NCI-H146 treated with DMSO at 0.1 percent for 48 hours (cell line): ENCODE measurements at regions not wholly inside any gene's neighbourhood (a gene's known extent, or its start where the extent isn't known, plus 50 kb on each side); places are given as distances from the start of the nearest gene placed in this dataset.

Source experiments
- DNase-seq: peaks from one replicate; lab custom pipeline; 2025; ENCODE audit not compliant: unreplicated experiment; lab: John Stamatoyannopoulos, UW

DNA sequence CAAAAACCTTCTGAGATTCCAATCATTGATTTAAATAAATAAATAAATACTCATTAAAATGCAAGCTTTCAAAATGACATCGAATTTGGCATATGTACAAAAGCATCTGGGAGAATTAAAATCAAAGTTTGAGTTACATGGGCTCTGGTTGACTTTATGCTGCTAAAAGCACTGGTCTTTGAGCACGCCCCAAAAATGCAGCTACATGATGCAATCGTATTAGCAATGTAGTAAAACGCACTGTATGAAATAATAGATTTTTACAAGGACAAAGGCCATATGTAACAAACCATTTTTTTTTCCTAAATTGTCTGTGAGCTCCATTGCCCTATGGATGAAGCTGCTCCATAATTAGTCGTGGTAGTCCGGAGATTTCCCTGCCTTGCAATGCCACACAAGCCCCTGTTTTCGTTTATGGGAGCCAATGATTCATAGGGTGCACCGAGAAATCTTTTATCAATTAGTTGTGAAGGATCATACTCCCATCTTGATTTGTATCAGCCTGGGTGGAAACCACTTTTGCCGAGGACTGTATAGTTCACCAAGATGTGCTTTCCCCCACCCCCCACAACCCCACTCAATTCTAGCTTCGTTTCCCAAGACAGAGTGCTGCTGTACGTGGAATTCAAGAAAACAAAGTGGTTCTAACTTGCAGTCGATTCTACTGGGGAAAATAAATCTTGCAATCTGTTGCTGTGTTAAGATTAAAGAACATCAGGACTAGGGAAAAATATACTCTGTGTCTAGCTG is 268.4 kb downstream of the IRS1 start:
- no peak for DNase-seq

DNA sequence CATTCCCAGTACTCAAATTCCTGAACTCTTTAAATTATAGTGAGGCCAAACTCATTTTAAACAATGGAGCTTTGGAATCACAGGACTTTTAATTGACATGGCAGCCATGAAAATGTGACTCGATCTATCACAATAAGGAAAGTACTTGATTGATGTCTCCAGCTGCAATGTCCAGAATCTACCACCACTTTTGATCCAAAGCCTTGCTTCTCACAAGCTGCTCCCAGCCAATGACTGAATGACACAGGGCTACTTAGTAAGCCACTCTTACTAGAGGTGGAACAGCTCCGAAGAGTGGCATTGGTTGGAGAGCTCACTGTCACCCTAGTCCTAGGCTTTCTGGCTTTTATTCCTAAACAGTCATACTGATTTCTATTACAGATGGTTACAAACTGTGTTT is 270.1 kb downstream of the IRS1 start:
- DNase-seq = no peak

DNA sequence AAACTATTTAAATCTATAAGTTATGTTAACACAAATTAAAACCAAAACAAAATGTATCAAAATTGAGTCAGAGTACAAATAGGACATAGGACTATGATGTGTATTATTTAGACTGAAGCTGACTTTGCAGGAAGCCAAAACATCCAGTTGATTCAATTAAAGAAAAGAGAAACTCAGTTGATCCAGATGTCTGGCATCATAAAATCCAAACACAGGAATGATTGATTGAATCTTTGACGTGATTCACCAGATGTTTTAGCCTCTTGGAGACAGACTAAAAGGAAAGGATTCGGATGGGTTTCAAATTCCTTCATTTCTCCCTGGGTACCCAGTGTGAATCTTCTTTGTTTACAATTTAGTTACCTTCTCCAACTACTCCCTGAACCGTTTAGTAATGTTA is 272.9 kb downstream of the IRS1 start:
- DNase-seq = no peak

DNA sequence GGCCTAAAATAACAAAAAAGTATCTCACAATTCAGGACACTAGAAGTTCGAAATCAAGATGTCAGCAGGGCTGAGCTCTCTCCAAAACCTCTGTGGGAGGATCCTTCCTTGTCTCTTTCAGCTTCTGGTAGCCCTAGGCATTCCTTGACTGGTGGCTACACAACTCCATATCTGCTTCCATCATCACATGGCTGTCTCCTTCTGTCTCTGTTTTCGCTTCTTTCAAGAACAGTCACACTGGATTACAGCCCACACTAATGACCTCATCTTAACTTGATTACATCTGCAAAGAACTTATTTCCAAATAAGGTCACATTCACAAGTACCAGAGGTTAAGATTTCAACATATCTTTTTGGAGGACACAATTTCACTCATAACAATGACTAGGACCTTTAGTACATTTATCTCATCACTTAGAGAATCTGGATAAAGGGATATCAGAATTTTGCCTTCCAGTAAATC is 275.2 kb downstream of the IRS1 start:
- DNase-seq = no peak

DNA sequence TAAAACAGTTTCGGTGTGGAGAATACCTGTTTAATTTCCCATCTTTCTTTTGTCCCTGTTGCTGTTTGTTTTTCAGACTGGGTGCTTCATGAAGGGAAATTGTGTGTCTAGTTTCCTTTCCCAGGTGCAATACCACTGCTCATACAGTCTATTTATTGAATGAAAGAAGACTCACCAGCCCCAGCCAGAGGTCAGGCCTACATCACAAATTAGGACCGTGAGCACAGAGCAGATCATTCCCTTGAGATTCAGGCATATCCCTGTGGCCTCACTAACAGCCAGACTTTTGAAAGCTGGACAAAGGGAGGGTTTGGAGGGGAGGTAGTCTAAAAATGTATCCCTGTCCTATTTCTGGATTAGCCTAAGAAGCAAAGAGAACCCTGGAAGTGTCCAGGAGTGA is 278.9 kb downstream of the IRS1 start:
- no peak for DNase-seq

DNA sequence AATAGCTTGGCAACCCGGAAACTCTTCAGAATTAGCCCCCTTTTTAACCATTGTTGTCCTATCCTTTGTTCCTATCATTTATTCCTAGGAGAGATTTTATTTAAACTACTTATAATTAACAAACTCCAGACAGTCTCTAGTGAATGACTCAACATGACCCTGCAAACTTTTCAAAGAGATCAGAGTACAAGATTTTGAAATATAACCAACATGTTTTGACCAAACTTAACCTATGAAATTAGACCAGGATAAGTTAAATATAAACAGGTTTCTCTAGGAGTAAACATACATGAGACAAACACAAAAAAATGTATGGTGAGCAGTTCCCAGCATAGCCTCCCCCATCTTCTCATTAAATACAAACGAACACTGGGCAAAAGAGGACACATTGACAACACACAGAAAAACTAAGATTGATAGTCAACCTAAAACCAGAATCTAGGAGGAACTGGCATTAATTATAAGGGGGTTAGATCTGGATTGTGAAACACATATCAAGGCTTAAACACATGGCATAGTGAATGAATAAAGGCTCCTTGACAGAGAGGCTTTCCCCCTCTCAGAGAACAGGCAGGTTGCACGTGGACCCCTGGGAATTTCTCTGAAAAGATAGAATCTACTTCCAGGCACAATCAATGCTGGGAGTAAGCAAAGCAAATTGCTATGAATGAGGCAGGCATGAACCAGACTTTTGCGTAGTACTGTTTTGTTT is 284.1 kb downstream of the IRS1 start:
- no peak for DNase-seq

DNA sequence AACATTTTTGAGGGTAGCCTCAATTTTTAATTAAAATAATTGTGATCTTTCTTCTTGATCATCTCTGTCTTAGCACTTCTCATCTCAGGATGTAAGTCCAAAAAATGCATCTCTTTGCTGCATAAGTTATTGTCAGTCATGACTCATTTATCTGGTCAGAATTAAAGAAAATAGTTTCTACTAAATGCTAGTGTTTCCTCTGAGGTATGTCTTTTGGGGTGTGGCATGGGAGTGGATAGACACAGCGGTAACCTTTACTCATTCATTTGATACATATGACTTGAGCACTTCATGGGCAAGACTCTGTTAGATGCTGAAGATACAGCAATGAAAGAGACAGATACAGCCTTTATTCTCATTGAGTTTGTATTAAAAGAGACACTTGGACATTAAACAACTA is 284.7 kb downstream of the IRS1 start:
- DNase-seq = no peak

DNA sequence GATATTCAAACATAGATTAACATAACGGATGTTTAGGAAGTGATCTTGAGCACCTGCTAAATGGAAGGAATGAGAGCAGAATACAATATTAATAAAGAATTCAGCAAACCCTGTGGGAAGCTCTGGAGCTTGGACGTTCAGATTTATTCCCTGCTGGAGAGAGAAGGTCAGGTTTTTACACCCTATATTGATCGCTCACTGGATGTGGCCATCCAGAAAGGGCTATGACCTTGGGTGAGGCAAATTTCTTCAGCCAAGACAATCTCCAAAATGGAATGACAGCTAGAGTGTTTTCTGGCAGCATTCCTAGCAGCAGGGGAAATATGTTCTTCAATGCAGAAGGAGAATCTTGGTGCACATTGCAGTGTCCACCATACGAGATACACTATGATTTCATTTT is 288.3 kb downstream of the IRS1 start:
- no peak for DNase-seq

DNA sequence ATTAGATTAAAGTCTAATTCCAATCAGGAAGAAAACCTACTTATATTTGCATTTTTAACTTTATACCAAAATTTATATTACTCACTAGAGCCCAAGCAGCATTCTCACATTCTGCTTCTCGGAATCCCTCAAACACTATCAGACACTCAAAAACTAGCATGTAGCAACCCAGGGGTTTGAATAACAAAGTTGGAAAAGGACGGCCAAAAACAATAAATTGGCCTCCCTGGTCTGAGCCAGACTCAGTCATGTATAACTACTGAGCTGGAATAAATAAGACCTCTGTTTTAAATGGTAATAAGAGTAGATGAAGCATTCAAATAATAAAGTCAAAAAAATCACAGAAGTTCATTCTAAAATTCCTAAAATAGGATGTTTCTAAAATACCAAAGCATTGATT is 290.9 kb downstream of the IRS1 start:
- no peak for DNase-seq

DNA sequence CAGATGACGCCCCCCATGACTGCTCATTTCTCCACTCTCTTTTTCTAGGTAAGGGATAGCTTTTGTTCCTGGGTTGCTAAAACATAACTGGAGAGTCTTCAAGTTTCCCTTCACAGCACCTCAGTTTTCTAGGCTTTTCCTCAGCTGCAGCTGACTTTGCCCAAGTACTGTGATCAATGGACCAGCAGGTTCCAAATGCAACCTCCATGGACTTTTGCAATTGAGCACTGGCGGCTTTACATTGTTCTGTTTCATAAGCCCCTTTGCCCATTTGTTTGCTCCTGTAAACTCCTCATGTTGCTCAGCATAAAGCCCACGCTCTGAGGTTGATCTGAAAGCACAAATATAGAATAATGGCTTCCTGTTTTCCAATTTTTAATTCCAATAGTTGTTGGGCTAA is 291.6 kb downstream of the IRS1 start:
- no peak for DNase-seq

DNA sequence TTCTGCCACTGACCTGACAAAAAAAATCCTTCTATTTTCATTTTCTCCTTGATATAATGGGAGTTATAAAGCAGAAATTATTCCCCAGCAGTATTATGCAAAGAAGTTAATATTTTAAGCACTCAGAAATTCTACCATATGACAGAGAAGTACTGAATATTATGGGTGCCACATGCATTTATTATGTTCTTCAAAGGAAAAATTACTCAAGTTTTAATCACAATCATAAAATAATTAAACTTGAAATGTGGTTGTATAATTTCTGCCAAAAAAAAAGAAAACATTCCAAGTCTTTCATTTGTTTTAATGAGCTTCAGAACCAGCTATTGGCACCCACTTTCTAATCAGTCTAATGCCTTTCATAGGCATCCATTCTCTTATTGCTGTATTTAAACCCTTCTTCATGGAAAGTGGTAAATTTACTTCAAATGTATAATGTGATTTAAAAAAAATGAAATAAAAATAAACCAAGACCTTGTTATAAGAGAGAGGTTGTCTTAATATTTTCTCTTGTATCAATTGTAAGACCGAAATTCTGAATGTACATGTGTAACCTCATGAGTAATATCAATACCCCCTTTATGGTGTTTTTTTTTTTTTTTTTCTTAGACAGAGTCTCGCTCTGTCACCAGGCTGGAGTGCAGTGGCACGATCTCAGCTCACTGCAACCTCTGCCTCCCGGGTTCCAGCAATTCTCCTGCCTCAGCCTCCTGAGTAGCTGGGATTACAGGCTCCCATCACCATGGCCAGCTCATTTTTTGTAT is 302.3 kb downstream of the IRS1 start:
- no peak for DNase-seq

DNA sequence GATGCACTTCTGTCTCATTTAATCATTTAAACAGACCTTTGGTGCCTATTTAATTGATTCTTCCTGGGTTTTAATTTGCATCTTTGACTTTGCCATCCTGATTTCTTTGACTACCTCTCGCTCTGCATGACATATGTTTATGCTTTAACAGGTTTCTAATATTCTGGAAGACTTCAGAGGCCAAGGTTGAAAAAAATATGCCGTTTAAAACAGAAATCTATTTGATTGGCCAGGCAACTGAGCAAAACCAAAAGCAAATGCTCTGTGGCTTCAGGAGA is 303.4 kb downstream of the IRS1 start:
- no peak for DNase-seq

DNA sequence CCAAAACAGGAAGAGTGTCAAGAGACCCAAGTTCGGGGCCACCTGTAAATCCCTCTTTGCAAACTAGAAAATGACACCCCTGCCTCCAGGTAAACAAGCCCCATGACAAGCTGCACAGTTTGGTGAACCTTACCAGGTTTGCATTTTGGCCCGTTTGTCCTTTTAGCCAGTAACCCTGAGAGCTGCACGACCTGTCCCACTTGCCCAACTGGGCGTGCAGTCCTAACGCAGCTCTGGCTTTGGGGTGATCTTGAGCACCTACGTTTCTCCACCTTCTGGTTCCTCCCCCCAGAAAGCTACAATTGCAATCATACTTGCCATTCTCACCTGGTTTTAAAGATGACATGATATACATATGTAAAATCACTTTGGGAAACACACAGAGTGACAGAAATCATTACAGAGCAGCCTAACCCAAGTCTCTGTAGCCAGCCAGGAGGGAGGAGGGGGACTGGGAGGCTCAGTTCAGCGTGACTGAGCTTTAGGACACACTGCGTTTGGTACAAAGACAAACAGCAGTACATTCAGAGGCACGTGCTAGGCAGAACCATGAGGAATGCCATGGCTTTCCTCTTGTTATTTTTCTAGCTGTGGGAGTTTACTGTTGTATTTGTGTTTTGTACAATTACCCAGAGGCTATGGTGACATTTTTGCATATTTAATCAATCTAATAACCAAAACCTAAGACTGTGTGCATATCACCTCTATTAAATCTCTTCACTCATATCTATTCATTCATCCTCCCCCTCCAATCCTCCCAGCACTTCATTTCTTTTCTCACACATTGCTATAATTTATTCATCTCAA is 304.0 kb downstream of the IRS1 start:
- DNase-seq = no peak

DNA sequence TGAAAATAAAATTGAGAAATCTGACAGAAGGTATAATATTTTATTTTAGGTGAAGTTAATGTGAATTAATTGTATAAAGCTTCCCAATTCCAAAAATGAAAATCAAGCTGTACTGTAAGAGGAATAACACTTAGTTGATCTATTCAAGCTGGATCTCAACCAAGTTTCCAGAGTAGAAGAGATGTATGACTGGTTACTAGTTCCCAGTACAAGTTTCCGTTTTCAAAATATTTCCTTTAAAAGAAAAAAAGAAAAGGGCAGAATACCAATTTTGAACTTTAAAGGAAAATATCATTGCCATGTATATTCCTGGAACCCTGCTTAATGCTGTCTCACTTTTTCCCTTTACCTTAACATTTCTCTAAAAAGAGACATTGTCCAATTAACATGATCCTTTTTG is 308.5 kb downstream of the IRS1 start:
- no peak for DNase-seq

DNA sequence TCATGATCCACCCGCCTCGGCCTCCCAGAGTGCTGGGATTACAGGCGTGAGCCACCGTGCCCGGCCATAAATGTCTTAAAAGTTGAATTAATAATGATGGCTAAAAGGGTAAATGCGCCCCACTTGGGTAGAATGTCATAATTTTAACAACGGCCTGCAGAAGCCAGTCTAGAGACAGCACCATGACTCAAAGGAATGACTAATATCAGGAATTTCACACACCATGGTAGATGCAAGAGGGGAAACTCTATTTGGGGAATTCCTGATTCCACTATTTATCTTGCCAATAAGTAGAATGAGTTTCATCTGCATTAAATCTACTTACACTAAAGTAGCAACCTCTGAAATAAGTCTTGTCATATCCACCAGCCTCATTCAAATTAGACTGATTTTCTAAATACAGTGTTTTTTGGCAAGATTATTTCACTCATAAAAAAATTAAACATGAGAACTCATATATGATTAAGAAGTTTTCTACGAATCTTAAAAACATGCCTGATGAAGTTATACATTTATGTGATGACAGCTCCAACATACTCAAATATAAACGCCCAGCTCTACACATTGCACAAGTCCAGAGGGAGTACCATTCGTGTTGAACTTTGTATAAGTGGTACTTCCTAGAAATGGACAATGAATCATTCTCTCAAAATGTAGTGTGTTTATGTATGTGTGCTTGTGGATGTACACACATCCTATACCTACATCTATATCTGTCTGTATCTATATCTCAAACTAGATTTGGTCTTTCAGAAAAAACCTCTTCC is 309.7 kb downstream of the IRS1 start:
- DNase-seq = no peak

DNA sequence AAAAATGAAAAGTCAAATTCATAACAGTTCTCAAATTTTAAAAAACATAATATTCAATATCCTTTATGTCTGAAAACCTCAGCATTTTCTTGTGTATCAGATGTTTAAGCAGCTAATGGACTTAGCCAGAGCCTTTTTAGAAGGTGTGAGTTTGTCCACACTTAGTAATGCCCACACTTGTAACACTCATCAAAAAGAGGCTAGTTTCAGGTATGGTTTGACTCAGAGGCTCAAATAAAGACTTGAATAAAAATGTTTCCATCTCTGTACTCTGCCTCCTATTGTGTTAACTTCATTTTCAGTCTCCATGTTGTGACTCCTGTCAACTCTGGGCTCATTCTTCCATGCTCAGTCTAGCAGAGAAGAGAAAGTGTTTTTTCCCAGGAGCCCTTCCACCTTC is 311.6 kb downstream of the IRS1 start:
- DNase-seq = no peak

DNA sequence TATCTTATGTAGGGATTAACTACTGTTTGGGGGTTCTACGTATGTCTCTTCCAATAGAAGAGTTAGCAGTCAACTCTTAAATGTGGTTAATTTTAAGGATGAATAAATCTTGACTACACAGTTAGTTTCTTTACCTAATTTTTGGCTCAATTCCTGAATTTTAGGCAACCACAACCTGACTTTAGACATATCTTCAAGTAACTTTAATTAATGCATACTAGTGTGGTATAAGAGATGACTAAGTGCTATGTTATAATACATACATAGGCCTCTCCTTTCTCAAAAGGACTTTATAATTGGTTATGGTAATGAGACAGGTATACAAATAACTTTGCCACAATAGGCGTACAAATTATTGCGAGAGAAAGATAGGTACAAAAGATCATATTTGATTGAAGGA is 312.0 kb downstream of the IRS1 start:
- no peak for DNase-seq

DNA sequence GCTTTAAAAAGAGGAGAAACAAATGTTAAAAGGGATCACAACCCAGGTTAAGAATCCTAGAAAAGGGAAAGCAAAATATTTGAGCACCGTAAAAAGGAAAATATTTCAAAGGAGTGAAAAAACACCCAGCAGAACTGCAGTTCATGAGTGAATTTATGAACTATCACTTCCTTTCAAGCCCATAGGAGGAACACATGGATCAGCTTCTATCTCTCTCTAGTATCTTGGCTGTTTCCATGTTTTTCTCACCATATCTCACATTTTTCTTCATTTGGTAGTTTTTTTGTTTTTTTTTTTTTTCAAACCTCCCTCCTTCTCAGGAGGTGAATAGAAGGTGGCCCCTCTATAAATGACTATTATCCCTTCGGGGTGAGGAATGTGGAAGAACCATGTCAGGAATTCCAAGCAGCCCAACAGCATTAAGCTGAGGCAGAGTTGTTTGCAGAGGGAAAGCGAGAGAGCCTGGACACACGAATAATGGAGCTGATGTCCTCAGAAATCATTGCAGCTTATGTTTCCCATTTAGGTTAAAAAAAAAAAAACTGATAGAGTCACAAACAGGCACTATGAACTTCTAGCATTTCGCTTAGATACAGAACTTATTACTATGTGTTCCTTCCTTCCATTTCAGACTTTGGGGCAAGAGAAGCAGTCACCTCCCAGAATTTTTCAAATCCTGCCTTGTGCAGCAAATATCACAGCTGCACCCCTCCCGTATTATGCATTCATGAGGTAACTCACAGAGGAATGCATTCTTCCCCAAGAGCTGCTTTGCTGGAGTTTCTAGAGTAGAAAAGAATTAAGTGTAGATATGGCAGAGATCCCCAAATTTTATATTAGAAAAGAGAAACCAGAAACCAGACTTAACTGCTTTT is 315.6 kb downstream of the IRS1 start:
- no peak for DNase-seq

DNA sequence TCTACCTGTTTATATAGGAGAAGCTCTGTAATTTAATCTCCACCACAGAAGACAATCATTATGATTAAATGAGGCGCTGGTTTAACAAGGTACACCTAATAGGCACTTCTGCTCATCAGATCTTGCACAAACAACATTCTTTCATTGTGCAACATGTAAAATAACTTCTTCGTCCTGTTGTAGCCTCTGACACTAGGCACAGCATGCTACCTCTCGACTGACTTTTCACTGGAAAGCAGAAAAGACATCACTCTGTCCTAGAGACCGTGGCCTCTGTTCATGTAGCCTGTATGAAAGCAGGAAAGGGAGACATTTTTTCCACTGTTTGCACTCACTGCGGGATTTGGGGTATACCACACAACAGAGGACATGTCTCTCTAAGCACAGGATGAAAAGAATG is 316.5 kb downstream of the IRS1 start:
- DNase-seq = no peak
